ENCODE measurements at regions not wholly inside any gene's neighbourhood (a gene's known extent, or its start where the extent isn't known, plus 50 kb on each side); places are given as distances from the start of the nearest gene placed in this dataset.

DNA sequence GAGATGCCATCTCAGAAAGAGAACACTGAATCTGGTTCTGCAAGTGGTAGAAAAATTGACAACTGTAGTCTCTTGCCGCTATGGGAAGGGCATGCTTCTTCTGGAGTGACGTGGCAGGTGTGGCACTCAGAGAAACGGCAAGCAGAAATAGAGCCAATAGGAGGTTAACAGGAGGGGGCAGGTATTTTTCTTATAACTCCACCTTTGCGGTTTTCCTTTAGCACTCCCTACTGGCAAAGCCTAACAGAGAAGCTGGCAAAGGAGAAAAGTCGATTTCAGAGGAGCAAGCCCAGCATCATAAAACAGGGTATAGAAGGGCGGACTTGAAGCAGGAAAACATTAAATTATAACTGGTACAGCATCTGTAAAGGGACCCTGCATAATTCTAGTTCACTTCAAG is 1382.2 kb downstream of the PCDH18 start:
- no peak overlapping the region for H3K27ac ChIP-seq
- H3K27me3 ChIP-seq: no peaks in the 10 kb centered on the region
- no peak for TF ChIP-seq POLR2A (IDR thresholded peaks at IDR 0.05)
- H3K4me1 ChIP-seq: no peaks in the 10 kb centered on the region
- no peak overlapping the region for H3K4me3 ChIP-seq
- no peaks in the 10 kb centered on the region for H3K9me3 ChIP-seq
- ATAC-seq (no peak), DNase-seq (no peak)
- H3K36me3 ChIP-seq: no peaks in the 10 kb centered on the region
- intact Hi-C loops (cut with DNase I; ENCODE audit: low total_unique reads): no loop called here
- in situ Hi-C loops (cut with MboI; ENCODE audit: low sequenced_read_pairs in 4 of 4): no loop called here

DNA sequence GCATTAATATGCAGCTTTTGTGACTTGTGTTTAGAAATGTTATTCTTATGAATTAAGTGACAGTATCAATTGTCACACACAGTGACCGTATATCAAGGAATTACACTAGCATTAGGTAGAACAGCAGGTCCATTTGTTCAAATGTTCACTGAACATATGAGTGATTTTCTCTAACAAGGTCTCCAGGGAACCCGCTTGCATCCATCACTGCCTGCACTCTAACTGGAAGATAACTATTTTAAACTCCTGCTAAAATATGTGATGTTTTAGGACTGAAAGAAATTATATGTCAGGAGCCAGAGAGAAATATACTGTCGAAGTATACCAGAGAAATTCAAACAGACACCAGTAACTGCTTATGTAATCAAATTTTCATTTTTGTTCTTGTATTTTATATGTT is 1395.7 kb downstream of the PCDH18 start:
- intact Hi-C loops (cut with DNase I; ENCODE audit: low total_unique reads) (no loop called here), in situ Hi-C loops (cut with MboI; ENCODE audit: low sequenced_read_pairs in 4 of 4) (no loop called here)
- no peak overlapping the region for H3K4me3 ChIP-seq
- ATAC-seq (no peak), DNase-seq (no peak)
- TF ChIP-seq, protein P1, sequence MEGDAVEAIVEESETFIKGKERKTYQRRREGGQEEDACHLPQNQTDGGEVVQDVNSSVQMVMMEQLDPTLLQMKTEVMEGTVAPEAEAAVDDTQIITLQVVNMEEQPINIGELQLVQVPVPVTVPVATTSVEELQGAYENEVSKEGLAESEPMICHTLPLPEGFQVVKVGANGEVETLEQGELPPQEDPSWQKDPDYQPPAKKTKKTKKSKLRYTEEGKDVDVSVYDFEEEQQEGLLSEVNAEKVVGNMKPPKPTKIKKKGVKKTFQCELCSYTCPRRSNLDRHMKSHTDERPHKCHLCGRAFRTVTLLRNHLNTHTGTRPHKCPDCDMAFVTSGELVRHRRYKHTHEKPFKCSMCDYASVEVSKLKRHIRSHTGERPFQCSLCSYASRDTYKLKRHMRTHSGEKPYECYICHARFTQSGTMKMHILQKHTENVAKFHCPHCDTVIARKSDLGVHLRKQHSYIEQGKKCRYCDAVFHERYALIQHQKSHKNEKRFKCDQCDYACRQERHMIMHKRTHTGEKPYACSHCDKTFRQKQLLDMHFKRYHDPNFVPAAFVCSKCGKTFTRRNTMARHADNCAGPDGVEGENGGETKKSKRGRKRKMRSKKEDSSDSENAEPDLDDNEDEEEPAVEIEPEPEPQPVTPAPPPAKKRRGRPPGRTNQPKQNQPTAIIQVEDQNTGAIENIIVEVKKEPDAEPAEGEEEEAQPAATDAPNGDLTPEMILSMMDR (IDR thresholded peaks at IDR 0.05 in 4 of 5, conservative IDR thresholded peaks at IDR 0.05 in 1 of 5): no peak
- no peak for TF ChIP-seq POLR2A (IDR thresholded peaks at IDR 0.05)
- no peaks in the 10 kb centered on the region for H3K27me3 ChIP-seq
- no peaks in the 10 kb centered on the region for H3K4me1 ChIP-seq
- H3K27ac ChIP-seq: no peak overlapping the region
- no peaks in the 10 kb centered on the region for H3K9me3 ChIP-seq
- H3K36me3 ChIP-seq: no peaks in the 10 kb centered on the region

DNA sequence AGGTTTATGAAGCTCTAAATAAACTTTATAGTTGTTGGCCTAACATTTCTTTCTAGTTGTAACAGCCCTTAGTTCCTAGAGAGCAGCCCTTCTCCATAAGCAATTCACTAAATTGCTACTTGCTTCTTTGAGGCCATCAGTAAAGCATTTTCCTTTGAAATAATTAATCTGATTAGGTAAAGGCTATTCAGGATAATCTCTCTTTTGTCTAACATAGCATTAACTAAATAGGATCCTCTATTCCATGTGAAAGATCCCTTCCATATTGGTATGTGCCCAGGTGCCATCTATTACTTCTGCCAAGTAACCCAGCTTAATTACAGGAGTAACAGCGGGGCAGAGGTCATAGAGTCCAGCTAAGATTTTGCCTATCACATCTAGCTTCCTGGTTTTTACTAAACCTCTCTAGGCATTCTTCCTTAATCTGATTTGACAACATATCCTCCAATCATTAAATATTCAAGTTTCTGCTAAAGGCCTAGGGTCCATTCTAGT is 1408.0 kb downstream of the PCDH18 start:
- in situ Hi-C loops (cut with MboI; ENCODE audit: low sequenced_read_pairs in 4 of 4) (no loop called here), intact Hi-C loops (cut with DNase I; ENCODE audit: low total_unique reads) (no loop called here)
- TF ChIP-seq, protein P1 (IDR thresholded peaks at IDR 0.05 in 4 of 5, conservative IDR thresholded peaks at IDR 0.05 in 1 of 5): no peak
- no peak for TF ChIP-seq POLR2A (IDR thresholded peaks at IDR 0.05)
- Histone ChIP-seq H3K4me1 (no peaks in the 10 kb centered on the region), H3K36me3 (no peaks in the 10 kb centered on the region), H3K4me3 (no peak overlapping the region), H3K27me3 (no peaks in the 10 kb centered on the region), H3K27ac (no peak overlapping the region), H3K9me3 (no peaks in the 10 kb centered on the region)
- ATAC-seq: no peak
- DNase-seq: no peak

DNA sequence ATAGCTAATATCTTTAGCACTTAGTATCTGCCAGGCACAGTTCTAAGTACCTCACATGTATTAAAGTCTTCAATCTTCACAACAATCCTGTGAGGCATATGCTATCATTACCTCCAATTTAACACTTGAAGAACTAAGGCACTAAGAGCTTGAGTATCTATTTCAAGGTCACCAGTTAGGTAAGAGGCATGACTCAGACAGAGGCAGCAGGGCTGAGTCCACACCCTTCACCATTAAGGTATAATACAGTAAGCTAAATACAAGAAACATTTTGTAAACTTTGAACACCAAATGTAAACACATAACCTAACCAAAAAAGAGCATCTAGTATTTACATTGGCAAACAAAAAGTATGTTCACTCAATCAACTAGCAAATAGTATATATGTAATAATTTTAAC is 1410.9 kb downstream of the PCDH18 start:
- in situ Hi-C loops (cut with MboI; ENCODE audit: low sequenced_read_pairs in 4 of 4): no loop called here
- no peak for TF ChIP-seq POLR2A (IDR thresholded peaks at IDR 0.05)
- TF ChIP-seq, protein P1 (IDR thresholded peaks at IDR 0.05 in 4 of 5, conservative IDR thresholded peaks at IDR 0.05 in 1 of 5): no peak
- H3K9me3 ChIP-seq: no peaks in the 10 kb centered on the region
- H3K4me1 ChIP-seq: no peaks in the 10 kb centered on the region
- no peaks in the 10 kb centered on the region for H3K36me3 ChIP-seq
- DNase-seq (no peak), ATAC-seq (no peak)
- H3K4me3 ChIP-seq: no peak overlapping the region
- no peak overlapping the region for H3K27ac ChIP-seq
- no peaks in the 10 kb centered on the region for H3K27me3 ChIP-seq
- intact Hi-C loops (cut with DNase I; ENCODE audit: low total_unique reads): no loop called here

DNA sequence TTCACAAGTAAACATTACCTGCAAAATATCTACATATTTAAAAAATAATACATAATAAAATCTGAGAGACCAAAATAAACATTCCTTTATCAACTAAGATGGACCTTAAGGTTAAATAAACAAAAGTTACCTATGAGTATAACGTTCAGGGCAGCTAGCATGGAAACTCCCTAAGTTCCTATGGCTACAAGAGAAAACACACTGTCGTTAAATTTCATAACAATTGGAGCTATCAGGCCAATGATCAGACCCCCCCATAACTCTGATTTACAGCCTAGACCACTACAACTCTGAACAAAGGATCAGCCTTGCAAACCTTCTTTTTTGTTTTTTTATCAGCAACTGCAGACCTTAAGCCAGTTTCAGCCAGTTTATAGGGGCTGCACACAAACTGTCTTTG is 1418.4 kb downstream of the PCDH18 start:
- DNase-seq (no peak), ATAC-seq (no peak)
- Histone ChIP-seq H3K27ac (no peak overlapping the region), H3K9me3 (no peaks in the 10 kb centered on the region), H3K4me1 (no peaks in the 10 kb centered on the region), H3K27me3 (no peaks in the 10 kb centered on the region), H3K36me3 (no peaks in the 10 kb centered on the region), H3K4me3 (no peak overlapping the region)
- TF ChIP-seq, protein P1 (IDR thresholded peaks at IDR 0.05 in 4 of 5, conservative IDR thresholded peaks at IDR 0.05 in 1 of 5): no peak
- no peak for TF ChIP-seq POLR2A (IDR thresholded peaks at IDR 0.05)
- in situ Hi-C loops (cut with MboI; ENCODE audit: low sequenced_read_pairs in 4 of 4): no loop called here
- intact Hi-C loops (cut with DNase I; ENCODE audit: low total_unique reads): no loop called here
